Activated B cell treated with CpG ODN at 0.5 μM for 24 hours (primary cell): ENCODE measurements at regions not wholly inside any gene's neighbourhood (a gene's known extent, or its start where the extent isn't known, plus 50 kb on each side); places are given as distances from the start of the nearest gene placed in this dataset.

Source experiments
- ATAC-seq: fragments of 200-7000 bp; cut with Tn5 transposase; one replicate; pipeline ENCODE4 v1.10.0; 2021; ENCODE audit warnings: low read depth, mild to moderate bottlenecking, moderate library complexity
- CTCF ChIA-PET: fragments of 350-600 bp; sonication (Branson Sonifier 250); formaldehyde crosslinking; loops from one replicate; lab custom pipeline; 2021; ENCODE audit warnings: antibody characterized with exemption; lab: Charles Lee
- POLR2A ChIA-PET: fragments of 350-600 bp; sonication (Branson Sonifier 250); formaldehyde crosslinking; loops from one replicate; lab custom pipeline; 2021; ENCODE audit warnings: antibody characterized with exemption; lab: Charles Lee
- DNase-seq: peaks from one replicate; pipeline ENCODE4 v3.0.0; 2022
- H3K27ac Mint-ChIP-seq: one replicate; pipeline ENCODE4 v1.8.0; 2020; ENCODE audit warnings: mixed read lengths
- H3K27me3 Mint-ChIP-seq: one replicate; pipeline ENCODE4 v1.8.0; 2021; ENCODE audit warnings: mixed read lengths
- H3K36me3 Mint-ChIP-seq: one replicate; pipeline ENCODE4 v1.8.0; 2021; ENCODE audit warnings: low read depth, mixed read lengths
- H3K4me1 Mint-ChIP-seq: one replicate; pipeline ENCODE4 v1.8.0; 2021; ENCODE audit warnings: mixed read lengths
- H3K4me3 Mint-ChIP-seq: one replicate; pipeline ENCODE4 v1.8.0; 2020; ENCODE audit warnings: mild to moderate bottlenecking, mixed read lengths
- H3K9me3 Mint-ChIP-seq: one replicate; pipeline ENCODE4 v1.8.0; 2020; ENCODE audit warnings: mixed read lengths
- CTCF ChIP-seq: fragments of 200-600 bp; IDR thresholded peaks from one replicate; pipeline ENCODE4 v1.8.0; 2022; ENCODE audit warnings: antibody characterized with exemption, mild to moderate bottlenecking
- intact Hi-C: fragments of 100-400 bp; cut with micrococcal nuclease; formaldehyde crosslinking; loops from one replicate; pipeline ENCODE4 v1.15.1; 2024

- CTCF ChIA-PET = no interaction called here
These were observed 235.8 kb upstream of the IGFBP3 start for GRCh38 chr7:46156853-46157252.

GRCh38 chr7:46156086-46156485 is 235.0 kb upstream of the IGFBP3 start:
- DNase-seq (no peak), ATAC-seq (no peak)
- Mint-ChIP-seq H3K4me1 (no peaks in the 10 kb centered on the region), H3K27ac (no peak overlapping the region), H3K36me3 (no peaks in the 10 kb centered on the region), H3K9me3 (no peaks in the 10 kb centered on the region), H3K27me3 (peaks cover 2% of the 10 kb centered on the region), H3K4me3 (no peak overlapping the region)
- TF ChIP-seq CTCF = no peak
- intact Hi-C loops = no loop called here
- POLR2A ChIA-PET = no interaction called here
- CTCF ChIA-PET = no interaction called here

More at GRCh38 chr7:46156853-46157252, 235.8 kb upstream of the IGFBP3 start:
- POLR2A ChIA-PET = no interaction called here
- intact Hi-C loops = no loop called here
- no peaks in the 10 kb centered on the region for H3K36me3 Mint-ChIP-seq
- H3K4me1 Mint-ChIP-seq = no peaks in the 10 kb centered on the region
- DNase-seq = no peak
- no peak for TF ChIP-seq CTCF
- no peak for ATAC-seq
- no peak overlapping the region for H3K27ac Mint-ChIP-seq
- H3K4me3 Mint-ChIP-seq = no peak overlapping the region
- H3K27me3 Mint-ChIP-seq = peaks cover 2% of the 10 kb centered on the region
- no peaks in the 10 kb centered on the region for H3K9me3 Mint-ChIP-seq

GRCh38 chr7:46155367-46155766 is 234.3 kb upstream of the IGFBP3 start:
- no peak for ATAC-seq
- peaks cover 2% of the 10 kb centered on the region for H3K27me3 Mint-ChIP-seq
- H3K9me3 Mint-ChIP-seq = no peaks in the 10 kb centered on the region
- H3K4me1 Mint-ChIP-seq = no peaks in the 10 kb centered on the region
- ChIA-PET CTCF (no interaction called here), POLR2A (no interaction called here)
- DNase-seq = no peak
- intact Hi-C loops = no loop called here
- H3K27ac Mint-ChIP-seq = no peak overlapping the region
- H3K36me3 Mint-ChIP-seq = no peaks in the 10 kb centered on the region
- TF ChIP-seq CTCF = no peak
- no peak overlapping the region for H3K4me3 Mint-ChIP-seq

GRCh38 chr7:46153951-46154787 is 233.1 kb upstream of the IGFBP3 start:
- ATAC-seq = no peak
- no peak for TF ChIP-seq CTCF
- CTCF ChIA-PET = no interaction called here

GRCh38 chr7:46153583-46153950 is 232.5 kb upstream of the IGFBP3 start:
- H3K36me3 Mint-ChIP-seq = no peaks in the 10 kb centered on the region
- no peak overlapping the region for H3K27ac Mint-ChIP-seq
- intact Hi-C loops = no loop called here
- ChIA-PET POLR2A (no interaction called here), CTCF (no interaction called here)
- ATAC-seq (no peak), DNase-seq (no peak)
- no peak overlapping the region for H3K4me3 Mint-ChIP-seq
- H3K27me3 Mint-ChIP-seq = no peaks in the 10 kb centered on the region
- TF ChIP-seq CTCF = no peak
- no peaks in the 10 kb centered on the region for H3K4me1 Mint-ChIP-seq
- H3K9me3 Mint-ChIP-seq = no peaks in the 10 kb centered on the region

More at GRCh38 chr7:46153951-46154787, 233.1 kb upstream of the IGFBP3 start:
- no peak for DNase-seq
- no peaks in the 10 kb centered on the region for H3K4me1 Mint-ChIP-seq
- intact Hi-C loops = no loop called here
- H3K36me3 Mint-ChIP-seq = no peaks in the 10 kb centered on the region
- H3K27ac Mint-ChIP-seq = no peak overlapping the region
- H3K9me3 Mint-ChIP-seq = no peaks in the 10 kb centered on the region
- POLR2A ChIA-PET = no interaction called here
- H3K4me3 Mint-ChIP-seq = no peak overlapping the region
- H3K27me3 Mint-ChIP-seq = peaks cover 1% of the 10 kb centered on the region
